ENCODE measurements at regions not wholly inside any gene's neighbourhood (a gene's known extent, or its start where the extent isn't known, plus 50 kb on each side); places are given as distances from the start of the nearest gene placed in this dataset.

GRCh38 chr20:52828199-52828598, 144.0 kb upstream of the TSHZ2 start:
- TF ChIP-seq CTCF (IDR thresholded peaks at IDR 0.05) (no peak), POLR2A (IDR thresholded peaks at IDR 0.05) (no peak)
